ENCODE measurements at regions not wholly inside any gene's neighbourhood (a gene's known extent, or its start where the extent isn't known, plus 50 kb on each side); places are given as distances from the start of the nearest gene placed in this dataset.
"Not testable (repeated sequence)": the region's sequence is repeated elsewhere in the genome, so short reads cannot be mapped to it uniquely, and the experiment has no call there.

DNA sequence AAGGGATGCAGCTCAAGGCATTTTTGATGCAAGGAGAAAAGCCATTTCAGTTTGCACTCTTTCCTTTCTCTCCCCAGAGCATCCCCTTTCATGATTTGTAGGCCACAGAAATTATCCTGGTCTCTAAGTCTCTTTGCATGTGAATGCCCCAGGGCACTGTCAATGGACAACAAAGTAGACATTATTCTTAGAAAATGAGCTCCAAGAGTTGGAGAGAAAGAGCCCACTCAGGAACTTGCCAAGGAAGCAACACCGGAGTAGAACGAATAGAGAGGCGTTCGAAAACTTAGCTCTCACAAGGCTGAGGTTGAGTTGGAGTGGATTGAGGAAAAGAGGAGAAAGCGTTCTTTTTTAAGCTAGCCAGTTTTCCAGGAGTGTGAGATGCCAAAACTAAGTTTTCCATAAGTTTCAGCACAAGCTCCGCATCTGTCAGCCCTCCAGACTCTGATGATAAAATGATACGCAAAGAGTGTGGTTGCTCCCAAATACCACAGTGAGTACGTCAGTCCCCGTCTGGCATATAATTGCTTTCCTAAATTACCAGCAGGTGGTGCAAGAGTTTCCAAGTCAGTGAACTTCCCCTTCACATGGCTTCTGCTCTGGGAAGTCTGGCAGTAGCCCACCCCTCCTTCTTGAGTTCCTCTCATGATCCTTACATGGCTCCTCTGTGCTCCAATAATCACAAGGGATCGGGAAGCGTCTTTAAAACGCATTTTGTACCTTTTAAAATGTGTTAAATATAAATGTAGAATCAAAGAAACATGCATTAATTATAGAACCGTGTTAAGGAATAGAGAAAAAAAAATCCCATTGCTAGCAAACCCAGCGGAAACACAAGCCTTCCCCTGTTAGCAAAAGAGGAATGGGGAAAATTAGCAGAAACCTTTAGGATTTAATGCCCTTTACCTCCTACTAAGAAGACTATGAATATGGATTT, 1060.6 kb upstream of the FANCL start:
- FAIRE-seq = no peak

DNA sequence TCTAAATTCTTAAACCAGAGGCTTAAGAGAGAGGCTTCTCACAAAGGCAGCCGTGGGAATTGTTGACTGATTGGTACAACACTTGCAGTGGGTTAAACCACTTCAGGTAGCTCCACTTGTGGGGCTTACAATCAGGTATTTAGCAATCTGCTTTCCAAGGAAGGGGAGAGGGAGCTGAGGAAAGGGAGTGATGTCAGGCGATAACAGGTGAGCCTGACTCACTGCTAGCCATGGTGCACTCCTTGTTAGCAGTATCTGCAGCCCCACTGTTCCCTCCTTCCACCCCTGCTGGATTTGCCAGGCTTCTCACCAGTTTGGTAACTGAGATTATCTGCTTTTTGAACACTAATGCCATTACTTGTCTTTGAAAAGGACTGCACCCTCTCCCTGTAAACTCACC, 1056.7 kb upstream of the FANCL start:
- no peak for FAIRE-seq

DNA sequence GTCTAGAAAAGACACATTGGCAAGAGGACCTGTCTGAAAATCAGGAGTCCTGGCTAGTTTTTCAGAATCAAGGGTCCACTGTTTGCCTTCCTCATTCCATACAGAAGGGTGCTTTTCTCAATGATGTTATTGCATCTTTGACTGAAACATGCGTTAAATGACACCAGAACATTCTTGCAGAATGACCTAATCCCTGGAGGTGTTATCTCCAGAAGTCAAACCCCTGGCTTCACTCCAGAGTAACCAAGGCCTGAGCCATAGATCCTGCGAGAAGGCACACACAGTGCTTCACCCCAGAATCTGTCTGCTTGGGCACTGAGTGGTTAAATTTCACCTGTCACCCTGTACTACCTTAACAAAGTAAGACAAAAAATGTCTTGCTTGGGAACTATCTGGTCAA, 1055.2 kb upstream of the FANCL start:
- no peak for FAIRE-seq

DNA sequence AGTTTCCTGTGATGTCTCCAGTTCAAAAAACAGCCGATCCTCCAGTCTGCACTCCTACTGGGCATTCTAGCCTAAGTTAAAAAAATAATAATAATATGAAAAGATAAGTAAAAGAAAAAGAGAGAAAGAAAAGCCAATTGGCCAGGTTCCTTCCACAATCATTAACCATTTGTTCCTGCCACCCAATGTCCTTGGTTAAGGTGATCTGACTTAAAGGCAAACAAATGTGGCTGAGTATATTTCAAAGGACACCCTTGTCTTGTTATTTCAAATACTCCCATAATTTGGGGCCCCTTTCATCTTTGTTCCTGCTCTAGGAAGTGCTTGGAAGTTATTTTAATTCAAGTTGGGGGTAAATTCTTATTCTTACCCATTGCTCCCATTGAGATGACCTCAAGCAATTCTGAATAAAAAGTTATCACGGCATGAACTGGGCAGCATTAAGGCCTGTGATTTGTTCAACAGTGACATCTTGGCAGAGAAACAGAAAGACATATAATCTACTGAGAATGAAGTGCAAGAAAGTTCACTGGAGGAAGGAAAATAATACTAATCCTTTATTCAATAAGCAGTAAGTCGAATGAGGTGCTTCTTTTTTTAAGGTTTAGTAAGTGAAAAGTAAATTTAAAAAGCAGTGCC, 1054.5 kb upstream of the FANCL start:
- FAIRE-seq = no peak

DNA sequence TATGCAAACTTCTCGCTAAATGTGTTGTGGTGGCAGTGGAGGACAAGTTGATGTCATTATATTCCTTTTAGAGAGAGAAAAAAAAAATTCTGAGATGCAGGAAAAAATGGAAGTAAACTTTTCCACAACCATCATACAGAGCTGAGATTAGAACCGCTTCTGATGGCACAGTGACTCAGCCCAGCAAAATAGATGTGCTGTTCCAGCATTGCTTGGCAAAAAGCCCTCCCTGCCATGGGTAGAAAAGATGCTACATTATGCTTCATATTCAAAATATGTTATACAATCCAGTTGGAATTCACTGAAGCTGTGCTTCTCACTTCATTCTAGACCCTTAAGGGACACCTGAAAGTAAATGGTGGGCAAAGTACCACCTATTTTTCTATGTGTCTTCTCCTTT, 1047.6 kb upstream of the FANCL start:
- no peak for FAIRE-seq

DNA sequence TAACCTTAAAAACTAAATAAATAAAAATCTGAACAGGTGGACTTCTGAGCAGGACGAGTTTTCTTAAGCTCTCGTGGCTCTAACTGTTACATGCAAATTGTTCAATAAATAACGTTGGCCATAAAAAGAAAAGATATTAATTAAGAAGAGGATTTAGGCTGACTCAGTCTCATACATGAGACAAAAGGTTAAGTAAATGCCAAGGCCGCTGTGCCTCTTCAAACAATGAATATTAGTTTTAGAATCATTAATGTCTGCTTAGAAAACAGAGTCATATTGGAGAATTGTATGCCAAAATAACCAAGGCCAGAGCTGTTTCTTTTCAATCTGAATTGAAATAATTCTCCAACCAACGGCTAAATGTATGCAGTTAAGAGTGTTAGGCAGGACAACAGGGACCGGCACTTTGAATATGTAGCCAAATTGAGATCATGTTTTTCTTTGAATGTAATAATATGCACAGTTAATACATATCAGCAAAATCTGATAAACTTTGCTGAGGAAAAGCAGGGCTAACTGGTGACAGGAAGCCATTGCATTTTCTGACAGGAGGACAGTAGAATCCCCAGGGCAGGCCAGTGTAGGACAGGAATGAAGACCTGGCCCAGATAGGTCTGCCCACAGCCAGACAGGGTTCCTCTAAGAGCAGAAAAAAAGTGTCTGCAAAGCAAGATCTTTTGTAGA, 1041.4 kb upstream of the FANCL start:
- no peak for FAIRE-seq

DNA sequence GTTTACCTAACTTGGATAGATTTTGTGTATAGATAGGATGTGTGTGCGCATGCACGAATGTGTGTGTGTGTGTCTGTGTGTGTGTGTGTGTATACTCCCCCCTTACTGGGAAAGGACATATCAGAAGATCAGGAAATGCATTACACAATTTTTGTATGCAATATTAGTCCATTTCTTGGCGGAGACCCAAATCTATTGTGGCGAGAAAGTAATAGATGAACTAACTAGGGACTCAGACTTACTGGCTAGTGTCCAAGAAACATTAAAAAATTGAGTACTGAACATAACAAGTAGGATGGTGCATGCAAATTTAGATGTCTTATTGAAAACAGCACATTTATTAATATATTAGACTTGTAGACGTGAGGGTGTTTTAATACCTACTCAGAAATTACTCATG, 1036.5 kb upstream of the FANCL start:
- no peak for FAIRE-seq

DNA sequence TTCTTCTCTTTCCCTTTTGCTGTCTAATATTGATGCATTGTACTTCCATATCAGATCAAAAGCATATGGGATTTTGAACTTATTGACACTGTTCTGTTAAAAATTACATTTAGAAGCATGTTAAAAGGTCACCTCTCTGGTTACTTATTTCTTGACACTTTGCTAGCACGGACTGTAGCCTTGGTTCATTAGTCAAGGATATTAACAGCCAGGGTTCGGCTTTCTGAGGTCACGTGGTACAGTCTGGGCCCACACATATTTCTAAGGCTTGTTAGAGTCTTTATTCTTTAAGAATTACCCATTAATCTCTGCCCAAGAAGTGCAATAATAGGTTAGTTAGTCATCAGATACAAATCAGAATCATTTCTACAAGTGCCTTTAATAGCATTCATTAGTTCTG, 1035.8 kb upstream of the FANCL start:
- FAIRE-seq = no peak

DNA sequence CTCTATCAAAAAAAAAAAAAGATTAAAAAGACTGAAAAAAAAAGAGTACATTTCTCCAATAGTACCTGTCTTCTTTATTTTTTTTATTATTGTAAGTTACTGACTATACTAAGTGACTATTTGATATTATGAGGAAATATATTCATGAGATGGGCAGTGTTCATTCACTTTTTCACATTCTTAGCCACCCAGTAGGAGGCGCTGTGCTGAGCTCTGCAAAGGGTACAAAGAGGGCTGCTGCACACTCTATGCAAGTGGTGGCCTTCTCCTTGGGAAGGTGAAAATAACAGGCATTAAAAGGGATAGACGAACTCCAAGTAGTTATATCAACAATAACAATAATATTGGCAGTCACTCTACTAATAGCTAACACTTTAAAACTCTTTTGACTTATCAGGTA, 1034.9 kb upstream of the FANCL start:
- no peak for FAIRE-seq

DNA sequence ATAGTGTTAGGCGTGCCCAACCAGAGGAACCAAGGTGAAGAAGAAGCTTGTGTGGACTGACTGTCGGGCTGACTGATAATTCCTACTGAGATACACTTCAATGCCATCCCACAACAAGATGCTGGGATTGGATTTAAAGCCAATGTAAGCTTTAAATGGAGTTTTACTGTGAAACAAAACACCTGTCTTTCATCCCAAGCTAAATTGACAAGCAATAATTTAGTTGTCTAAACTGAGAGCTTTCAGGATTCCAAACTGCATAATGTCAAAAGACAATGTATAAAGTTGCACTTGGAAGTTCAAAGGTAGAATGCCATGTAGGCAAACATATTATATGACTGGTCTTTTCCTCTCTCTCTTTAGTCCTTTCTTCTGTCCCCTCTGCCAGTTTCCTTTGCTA, 1025.3 kb upstream of the FANCL start:
- FAIRE-seq = no peak

DNA sequence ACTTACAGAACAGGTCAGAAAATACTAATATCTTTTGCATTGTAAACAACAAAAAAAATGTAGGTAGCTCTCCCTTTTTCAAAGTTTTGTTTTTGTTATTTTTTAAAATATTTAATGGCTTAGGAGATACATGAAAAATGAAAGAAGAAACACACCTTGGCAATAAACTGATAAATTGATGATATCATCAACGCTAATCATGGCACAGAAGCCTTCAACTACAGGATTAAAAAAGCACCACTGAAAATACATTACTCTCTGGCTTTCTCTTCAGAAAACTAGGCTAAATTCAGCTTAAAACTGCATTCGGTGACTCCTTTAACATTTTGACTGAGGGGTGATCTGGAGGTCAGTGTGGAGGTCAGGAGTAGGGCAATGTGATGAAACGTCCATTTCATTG, 1018.8 kb upstream of the FANCL start:
- no peak for FAIRE-seq

DNA sequence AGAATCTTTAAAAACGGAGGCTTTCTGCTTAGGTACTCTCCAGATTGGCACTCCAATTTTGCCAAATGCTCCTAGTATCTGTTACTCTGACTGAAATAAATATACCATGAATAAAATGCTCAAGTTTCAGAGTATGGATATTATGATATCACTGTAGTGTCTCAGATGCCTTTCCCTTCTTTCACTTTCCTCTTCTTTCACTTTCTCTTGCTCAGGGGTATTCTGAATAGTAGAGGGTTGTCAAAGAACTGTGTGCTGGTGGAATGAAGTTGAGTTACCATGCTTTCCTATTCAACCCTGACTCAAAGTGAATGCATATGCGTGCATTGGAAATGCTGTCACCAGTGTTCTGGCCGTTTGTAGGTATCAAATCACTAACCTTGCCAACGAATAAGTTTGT, 1015.2 kb upstream of the FANCL start:
- FAIRE-seq = no peak

DNA sequence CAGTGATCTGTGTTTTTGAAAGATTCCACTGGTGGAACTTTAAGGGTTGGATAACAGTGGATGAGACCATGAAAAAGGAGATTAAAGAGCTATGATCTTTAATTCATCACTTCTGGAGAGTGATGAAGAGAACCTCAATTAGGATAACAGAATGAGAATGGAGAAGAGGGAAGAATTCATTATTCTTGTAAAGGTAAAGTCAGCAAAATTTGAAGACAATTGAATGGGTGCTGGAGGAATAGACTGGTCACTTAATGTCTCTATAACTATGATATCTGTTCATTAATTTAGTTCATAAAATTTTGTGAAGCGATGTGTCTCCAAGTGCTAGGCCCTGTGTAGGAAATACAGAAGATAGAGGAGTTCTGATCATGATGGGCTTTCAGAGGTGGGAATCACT, 1013.2 kb upstream of the FANCL start:
- FAIRE-seq = no peak

DNA sequence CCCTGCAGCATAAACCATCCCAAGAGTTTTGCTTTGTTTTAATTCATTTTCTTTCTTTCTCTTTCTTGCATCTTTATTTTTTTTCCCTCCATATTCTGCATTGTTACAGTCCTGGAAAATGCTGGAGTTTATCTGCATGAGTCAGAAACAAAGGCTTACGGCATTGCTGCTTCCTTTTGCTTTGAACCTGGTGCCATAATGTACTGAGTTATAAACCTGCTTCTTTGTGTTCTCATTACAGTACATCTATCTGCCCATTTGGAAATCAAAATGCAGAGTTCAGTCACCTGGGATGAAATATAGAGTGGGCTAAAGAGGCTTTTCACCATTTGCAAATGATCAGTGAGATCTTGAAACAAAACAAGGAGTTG, 1009.2 kb upstream of the FANCL start:
- FAIRE-seq = no peak

DNA sequence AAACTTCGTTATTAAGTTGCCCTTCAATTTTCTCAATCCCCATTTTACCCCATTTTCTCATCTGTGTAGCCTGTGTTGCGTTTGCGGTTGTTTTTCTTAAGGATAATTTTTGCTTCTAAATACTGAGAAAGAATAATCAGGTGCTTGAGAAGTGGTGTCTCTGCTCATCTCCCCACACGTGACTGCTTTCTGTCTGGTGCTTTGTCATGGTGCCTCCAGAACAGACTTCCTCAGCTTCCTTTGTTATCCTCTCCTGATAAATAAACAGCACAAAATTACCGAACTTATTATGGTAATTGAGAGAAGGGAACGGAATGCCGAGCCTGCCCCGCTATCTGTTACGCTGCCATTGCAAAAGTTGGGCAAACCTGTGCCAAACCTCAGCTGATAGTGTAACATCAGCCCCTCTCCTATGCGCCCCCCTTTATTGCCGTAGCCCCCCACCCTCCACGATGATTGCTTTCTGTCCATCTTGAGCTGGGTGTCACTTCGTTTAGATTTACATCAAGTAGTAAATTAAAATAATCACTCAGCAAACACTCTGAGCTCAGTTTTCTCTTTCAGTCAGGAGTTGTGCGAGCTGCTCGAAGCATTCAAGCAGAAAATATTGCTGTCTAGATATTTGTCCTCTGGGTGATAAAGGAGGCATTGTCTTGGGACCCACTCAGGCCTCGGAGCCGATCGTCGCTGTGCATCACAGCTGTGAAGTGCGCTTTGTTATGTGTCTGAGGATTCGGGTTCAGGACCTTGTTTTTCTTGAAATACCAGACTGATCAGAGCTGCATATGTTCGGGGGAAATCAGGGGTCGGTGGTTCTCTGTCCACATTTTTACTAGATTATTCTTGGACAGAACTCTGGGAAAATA, 1008.5 kb upstream of the FANCL start:
- no peak for FAIRE-seq

DNA sequence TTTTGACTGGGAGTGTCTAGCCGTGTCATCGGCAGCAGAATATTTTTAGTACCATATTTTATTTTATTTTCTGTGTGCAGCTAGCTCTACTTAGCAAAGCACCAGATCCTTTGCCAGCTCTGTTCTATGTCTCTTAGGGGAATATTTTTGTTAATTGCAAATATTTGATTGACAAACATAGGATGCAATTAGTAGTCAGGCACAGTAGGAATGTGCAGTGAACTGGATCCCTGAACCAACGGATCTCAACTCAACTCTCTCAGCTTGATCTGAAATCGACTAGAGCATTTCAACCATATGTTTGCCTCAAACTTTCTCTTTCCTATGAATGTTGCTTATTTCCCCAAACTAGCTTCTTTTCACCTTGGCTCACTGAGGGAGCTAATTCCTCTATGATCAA, 998.0 kb upstream of the FANCL start:
- FAIRE-seq = no peak

DNA sequence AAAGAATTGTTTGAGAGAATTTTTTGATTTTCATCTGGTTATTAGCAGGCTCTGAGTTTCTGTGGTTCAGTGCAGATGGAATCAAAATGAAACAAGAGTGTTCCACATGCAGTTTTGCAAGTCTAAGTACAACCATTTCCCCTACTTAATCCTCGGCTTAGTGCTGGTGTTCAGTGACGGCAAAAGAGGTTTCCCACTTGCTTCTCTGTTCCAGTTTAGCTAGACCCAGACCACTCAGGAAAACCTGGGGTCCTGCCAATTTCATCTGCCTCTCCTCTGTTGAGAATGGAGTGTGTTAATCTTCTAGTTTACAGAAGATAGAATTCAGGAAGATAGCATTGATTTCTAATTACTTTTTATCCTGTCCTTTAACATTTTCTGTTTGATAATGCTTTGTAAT, 996.2 kb upstream of the FANCL start:
- no peak for FAIRE-seq

DNA sequence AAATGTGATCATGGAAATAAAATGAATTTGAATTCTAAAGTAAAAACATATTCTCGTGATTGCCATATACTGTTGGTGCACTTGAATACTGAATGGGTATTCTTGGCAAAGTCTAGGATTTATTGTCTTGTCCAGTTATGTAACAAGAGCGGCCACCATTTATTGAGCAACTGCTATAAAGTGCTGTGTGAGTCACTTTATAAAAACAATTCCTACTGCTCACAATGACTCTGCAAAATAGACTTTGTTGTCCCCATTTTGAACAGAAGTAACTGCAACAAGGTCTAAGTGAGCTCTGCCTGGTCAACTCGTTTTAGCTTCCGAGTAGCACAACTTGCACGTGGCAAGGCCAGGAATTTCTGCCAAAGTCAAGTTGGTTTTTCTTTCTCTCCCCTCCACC, 995.6 kb upstream of the FANCL start:
- no peak for FAIRE-seq

DNA sequence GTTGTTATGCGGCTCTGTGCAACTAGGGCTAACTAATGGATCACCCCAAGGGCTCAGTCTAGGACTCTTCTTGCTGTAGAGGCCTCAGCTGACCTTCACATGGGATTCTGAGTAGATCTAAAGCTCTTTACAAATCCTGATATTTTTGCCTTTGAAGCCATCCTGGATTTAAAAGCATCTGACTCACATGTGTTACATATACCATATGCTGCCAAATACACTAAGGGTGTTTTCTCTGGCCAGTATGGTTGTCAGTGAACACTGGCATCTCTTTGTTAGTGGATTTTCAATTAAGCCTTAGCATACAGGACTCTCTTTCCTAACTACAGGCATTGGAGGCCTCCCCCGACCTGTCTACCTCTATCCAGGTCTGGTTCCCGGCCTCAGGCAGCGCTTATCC, 992.8 kb upstream of the FANCL start:
- FAIRE-seq = no peak

DNA sequence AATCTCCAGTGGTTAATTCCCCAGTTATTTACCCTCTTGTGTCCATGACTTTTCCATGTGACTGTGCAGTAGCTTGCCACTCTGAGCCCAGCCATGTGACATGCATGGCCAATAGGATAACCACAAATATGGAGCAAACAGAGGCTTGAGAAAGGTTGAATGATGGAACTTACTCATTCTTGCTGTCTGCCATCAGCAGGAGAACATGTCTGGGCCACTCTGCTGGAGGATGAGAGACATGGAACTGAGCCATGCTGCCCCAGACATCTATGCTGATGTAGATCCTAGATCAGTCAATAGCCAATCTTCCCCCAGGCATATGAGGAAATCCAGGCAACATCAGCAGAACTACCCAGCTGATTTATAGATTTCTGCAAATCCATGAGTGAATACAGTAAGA, 992.3 kb upstream of the FANCL start:
- no peak for FAIRE-seq

DNA sequence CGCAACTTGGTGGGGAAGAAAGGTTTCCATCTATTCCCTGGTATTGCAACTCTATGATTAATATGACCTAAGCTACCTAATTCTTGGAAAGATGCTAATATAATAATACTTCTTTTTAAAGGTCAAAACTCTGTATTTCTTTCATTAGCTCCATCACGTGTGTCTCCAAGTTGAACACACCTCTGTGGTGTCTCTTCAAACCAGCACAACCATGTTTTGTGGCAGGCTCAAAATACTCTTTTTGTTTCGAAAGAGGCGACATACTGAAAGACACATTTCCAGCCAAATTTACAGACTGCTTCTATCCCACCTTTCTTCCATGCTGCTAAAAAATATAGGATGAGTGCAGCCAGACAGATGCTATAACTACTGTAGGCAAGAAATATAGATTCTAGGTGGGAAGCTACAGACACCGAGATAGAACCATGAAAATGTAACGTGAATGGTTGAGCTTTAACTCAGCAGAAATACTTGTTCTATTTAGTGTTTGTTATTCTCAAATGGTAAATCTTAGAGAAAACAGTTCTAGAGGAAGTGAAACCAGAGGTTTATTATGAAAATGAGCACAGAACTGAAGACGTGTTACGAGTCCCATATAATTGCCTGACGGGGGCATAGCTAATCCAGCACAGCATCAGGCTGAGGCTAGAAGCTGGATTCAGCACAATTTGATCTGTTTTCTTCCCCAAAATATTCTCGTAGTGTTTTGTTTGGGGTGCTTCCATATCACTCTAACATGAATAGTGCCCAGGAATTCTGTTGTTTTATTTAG, 991.5 kb upstream of the FANCL start:
- FAIRE-seq = no peak

DNA sequence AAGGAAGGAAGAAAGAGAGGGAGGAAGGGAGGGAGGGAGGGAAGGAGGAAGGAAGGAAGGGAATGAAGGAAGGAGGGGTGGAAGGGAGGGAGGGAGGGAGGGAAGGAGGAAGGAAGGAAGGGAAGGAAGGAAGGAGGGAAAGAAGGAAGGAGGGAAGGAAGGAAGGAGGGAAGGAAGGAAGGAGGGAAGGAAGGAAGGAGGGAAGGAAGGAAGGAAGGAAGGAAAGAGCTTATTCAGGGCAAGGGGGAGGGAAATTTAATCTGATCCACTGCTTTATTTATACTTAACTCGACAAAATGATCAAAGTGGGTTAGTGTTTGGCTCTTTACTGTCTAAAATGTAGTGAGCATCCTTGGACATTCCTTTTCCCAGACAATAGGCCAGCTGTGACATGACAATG, 985.2 kb upstream of the FANCL start:
- FAIRE-seq = not testable (repeated sequence)
